HG03280 (cell line): ENCODE measurements at regions not wholly inside any gene's neighbourhood (a gene's known extent, or its start where the extent isn't known, plus 50 kb on each side); places are given as distances from the start of the nearest gene placed in this dataset.

Experiments
- ATAC-seq: cut with Tn5 transposase; IDR thresholded peaks from one replicate; pipeline ENCODE4 v1.9.1; 2021; ENCODE audit warnings: mild to moderate bottlenecking, moderate library complexity; ENCODE audit not compliant: unreplicated experiment

GRCh38 chr6:126145351-126145750, 159.0 kb downstream of the TRMT11 start:
- ATAC-seq, result no peak

- no peak for ATAC-seq
These were observed 161.0 kb downstream of the TRMT11 start for GRCh38 chr6:126147291-126147815.

- no peak for ATAC-seq
These were observed 162.5 kb downstream of the TRMT11 start for GRCh38 chr6:126148853-126149252.

GRCh38 chr6:126152372-126152745, 166.0 kb downstream of the TRMT11 start:
- ATAC-seq, result no peak

- ATAC-seq, result no peak
These were observed 167.3 kb downstream of the TRMT11 start for GRCh38 chr6:126153661-126154060.

- no peak for ATAC-seq
These were observed 170.6 kb downstream of the TRMT11 start for GRCh38 chr6:126156973-126157372.

- ATAC-seq, result no peak
These were observed 172.2 kb upstream of the CENPW start for GRCh38 chr6:126167726-126168125.

GRCh38 chr6:126170433-126170832, 169.5 kb upstream of the CENPW start:
- ATAC-seq, result no peak

GRCh38 chr6:126170978-126171382, 168.9 kb upstream of the CENPW start:
- ATAC-seq, result peak; percentile 84

- ATAC-seq, result no peak
These were observed 167.8 kb upstream of the CENPW start for GRCh38 chr6:126172131-126172530.

- no peak for ATAC-seq
These were observed 166.7 kb upstream of the CENPW start for GRCh38 chr6:126173265-126173664.

GRCh38 chr6:126174697-126175096, 165.2 kb upstream of the CENPW start:
- no peak for ATAC-seq

GRCh38 chr6:126175251-126175650, 164.7 kb upstream of the CENPW start:
- no peak for ATAC-seq

GRCh38 chr6:126176282-126176681, 163.6 kb upstream of the CENPW start:
- ATAC-seq, result no peak

- ATAC-seq, result no peak
These were observed 159.3 kb upstream of the CENPW start for GRCh38 chr6:126180585-126180984.

GRCh38 chr6:126181173-126181741, 158.7 kb upstream of the CENPW start:
- ATAC-seq, result no peak

- ATAC-seq, result no peak
These were observed 158.0 kb upstream of the CENPW start for GRCh38 chr6:126181890-126182289.

- ATAC-seq, result no peak
These were observed 157.1 kb upstream of the CENPW start for GRCh38 chr6:126182650-126183311.

GRCh38 chr6:126185774-126186173, 154.1 kb upstream of the CENPW start:
- ATAC-seq, result no peak

- ATAC-seq, result no peak
These were observed 151.5 kb upstream of the CENPW start for GRCh38 chr6:126188279-126188909.

- no peak for ATAC-seq
These were observed 144.2 kb upstream of the CENPW start for GRCh38 chr6:126195625-126196236.

- ATAC-seq, result no peak
These were observed 141.3 kb upstream of the CENPW start for GRCh38 chr6:126198631-126199030.
